ENCODE measurements at regions not wholly inside any gene's neighbourhood (a gene's known extent, or its start where the extent isn't known, plus 50 kb on each side); places are given as distances from the start of the nearest gene placed in this dataset.
"Not testable (repeated sequence)": the region's sequence is repeated elsewhere in the genome, so short reads cannot be mapped to it uniquely, and the experiment has no call there.

GRCh38 chr3:195999176-195999575 is 82.7 kb downstream of the TFRC start:
- TF ChIP-seq CTCF (IDR thresholded peaks at IDR 0.05; ENCODE audit: low read depth, low read length, poor library complexity, severe bottlenecking); EZH2phosphoT487 (IDR thresholded peaks at IDR 0.05; ENCODE audit: borderline replicate concordance, low read length): not testable (repeated sequence)
